A204.1 (cell line): ENCODE measurements at regions not wholly inside any gene's neighbourhood (a gene's known extent, or its start where the extent isn't known, plus 50 kb on each side); places are given as distances from the start of the nearest gene placed in this dataset.
"Not testable (repeated sequence)": the region's sequence is repeated elsewhere in the genome, so short reads cannot be mapped to it uniquely, and the experiment has no call there.

Experiments
- FAIRE-seq: peaks from 2 replicates; lab custom pipeline; 2012; peaks lifted over from hg19 to GRCh38; lab: Jason Lieb, UNC

DNA sequence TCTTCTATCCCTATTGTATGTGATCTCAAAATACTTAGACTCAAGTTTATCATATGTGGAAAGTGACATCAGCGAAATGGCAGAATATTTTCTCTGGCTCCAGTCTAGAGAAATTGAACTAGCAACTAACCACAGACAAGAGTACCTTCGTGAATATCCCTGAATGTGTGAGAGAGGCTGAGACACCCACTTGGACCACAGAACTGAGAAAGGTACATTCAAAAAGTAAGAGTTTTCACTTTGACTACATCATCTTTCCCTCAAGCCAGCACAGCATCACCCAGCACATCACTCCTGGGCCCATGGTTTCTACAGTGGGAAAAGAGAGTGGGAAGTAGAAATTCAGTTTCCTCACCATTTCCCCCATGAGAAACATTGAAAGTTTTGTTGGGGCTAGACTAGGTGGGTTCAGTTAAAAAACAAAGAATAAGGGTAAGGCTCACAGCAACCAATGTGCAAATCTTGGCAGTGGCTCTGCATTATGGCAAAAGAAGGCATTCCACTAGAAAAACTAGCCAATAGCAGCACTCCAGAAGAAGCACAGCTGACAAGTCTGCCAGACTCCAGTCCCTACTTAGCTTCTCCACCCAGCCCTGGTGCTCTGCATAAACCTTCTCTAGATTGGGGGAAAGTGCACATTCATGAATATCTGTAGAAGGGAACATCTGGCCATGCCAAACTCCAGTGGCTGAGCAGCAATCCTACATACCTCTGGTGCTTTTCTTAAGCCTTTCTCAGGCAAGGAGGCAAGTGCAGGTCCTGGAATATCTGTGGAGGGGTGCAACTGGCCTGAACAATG is 225.6 kb upstream of the VLDLR start:
- FAIRE-seq: no peak

DNA sequence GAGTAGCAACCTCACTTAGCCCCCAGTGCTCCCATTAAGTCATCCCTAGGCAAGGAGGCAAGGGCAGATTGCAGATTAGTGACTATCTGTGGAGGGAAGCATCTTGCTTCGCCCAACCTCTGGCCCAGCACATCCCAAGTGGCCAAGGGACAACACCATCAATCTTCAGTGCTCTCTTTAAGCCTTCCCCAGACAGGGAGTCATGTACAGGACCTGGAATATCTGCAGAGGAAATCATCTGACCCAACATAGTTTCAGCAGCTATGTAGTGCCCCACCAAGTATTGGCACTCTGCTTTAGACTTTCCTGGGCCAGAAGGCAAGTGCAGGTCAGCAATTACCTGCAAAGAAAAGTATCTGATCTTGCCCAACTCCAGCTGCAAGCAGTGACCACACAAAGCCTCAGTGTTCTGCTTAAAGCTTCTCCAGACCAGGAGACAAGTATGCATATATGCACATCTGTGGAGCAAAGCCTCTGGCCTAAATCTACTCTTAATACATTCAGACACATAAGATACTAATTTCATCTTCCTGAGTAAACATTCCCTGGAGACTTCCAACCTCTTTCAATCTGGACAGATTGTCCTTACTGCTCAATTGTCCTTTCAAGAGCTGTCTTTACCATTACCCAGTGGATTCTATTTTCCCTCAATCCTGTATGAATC is 224.8 kb upstream of the VLDLR start:
- no peak for FAIRE-seq

DNA sequence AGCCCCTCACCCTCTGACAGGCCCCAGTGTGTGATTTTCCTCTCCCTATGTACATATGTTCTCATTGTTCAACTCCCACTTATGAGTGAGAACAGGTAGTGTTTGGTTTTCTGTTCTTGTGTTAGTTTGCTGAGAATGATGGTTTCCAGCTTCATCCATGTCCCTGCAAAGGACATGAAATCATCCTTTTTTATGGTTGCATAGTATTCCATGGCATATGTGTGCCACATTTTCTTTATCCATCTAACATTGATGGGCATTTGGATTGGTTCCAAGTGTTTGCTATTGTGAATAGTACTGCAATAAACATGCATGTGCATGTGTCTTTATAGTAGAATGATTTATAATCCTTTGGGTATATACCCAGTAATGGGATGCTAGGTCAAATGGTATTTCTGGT is 223.7 kb upstream of the VLDLR start:
- FAIRE-seq: not testable (repeated sequence)

DNA sequence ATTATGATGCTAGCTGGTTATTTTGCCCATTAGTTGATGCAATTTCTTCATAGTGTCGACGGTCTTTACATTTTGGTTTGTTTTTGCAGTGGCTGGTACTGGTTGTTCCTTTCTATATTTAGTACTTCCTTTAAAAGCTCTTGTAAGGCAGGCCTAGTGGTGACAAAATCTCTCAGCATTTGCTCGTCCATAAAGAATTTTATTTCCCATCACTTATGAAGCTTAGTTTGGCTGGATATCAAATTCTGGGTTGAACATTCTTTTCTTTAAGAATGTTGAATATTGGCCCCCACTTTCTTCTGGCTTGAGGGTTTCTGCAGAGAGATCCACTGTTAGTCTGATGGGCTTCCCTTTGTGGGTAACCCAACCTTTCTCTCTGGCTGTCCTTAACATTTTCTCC is 219.8 kb upstream of the VLDLR start:
- FAIRE-seq: not testable (repeated sequence)

DNA sequence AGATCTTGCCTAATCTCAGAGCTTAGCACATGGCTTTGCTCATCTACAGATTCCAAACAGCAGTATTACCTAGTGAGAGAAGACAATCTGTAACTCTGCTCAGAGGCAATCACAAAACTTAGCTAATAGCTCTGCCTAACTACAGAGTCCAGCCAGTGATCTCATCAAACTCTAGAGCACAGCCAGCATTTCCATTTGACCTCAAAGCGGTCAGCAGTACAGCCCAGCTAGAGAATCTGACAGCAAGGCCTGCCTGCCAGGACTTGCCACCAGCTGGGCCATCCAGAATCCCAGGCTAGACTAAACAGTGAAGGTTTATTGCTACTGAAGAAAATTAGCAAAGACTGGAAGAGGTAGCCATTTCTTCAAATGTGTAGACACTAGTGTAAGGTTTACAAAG is 217.9 kb upstream of the VLDLR start:
- no peak for FAIRE-seq

- no peak for FAIRE-seq
These were observed 215.3 kb upstream of the VLDLR start for GRCh38 chr9:2406252-2406651.

GRCh38 chr9:2407450-2407849 is 214.1 kb upstream of the VLDLR start:
- FAIRE-seq: no peak

GRCh38 chr9:2411459-2412215 is 209.9 kb upstream of the VLDLR start:
- no peak for FAIRE-seq

GRCh38 chr9:2413160-2413805 is 208.3 kb upstream of the VLDLR start:
- FAIRE-seq: no peak

DNA sequence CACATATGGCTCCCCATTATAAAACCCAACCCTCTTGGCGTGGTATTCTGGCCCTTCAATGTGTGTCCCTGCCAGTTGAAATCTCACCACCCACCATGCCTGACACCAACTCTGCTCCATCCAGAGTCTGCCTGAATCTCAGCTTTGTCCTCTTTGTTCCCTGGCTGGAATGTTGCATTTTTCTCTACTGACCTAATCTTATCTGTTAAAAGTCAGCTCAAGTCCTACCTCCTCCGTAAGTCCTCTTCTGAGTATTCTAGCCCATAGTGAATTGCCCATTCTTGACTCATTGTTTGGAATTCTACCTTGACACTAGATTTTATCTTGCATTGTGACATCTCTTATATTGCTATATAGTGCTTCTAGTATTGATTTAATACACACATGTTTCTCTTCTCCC is 207.1 kb upstream of the VLDLR start:
- no peak for FAIRE-seq

DNA sequence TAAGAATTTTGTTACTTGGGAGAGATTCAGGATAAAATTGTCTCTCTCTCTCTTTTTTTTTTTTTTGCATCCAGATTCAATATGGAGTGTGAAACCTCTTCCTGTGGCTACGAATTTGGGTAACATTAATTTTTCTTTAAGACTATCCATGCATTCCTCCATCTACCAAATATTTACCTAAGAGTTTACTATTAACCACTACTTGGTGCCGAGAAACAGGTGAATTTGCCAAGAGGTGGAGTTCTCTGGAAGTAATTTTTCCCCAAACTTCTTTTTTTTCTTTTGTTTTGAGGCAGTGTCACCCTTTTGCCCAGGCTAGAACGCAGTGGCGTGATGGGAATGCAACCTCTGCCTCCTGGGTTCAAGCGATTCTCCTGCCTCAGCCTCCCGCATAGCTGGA is 206.3 kb upstream of the VLDLR start:
- FAIRE-seq: no peak

DNA sequence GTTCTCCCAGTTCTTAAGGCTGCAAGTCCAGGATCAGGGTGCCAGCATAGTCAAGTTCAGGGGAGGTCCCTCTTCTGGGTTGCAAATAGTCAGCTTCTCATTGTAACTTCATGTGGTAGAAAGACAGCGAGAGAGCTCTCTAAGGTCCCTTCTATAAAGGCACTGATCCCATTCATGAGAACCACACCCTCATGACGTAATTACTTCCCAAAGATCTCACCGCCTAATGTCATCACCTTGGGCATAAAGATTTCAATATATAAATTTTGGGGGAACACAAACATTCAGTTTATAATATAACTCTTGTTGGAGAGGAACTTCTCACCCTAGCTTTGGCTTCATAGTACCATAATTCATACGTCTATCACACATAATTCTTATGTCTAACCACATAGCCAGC is 203.9 kb upstream of the VLDLR start:
- no peak for FAIRE-seq

GRCh38 chr9:2418619-2419018 is 203.0 kb upstream of the VLDLR start:
- no peak for FAIRE-seq

DNA sequence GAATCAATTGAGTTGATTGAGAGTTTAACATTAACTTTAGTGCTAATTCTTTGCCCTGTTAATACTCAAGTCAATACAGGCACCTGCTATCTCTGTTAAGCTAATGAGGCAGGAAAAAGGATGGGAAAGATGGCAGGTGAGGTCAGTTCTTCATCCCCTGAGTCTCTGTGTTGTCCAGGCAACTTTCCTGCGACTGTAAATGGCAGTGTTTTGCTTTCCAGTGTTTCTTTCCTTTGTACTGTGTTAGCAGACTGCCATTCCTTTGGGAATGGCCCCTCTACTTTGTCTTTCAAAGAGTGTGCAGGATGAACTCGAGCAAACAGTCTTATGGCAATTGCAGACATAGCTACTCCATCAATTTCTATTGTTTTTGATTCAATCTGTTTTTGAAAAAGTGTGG is 202.2 kb upstream of the VLDLR start:
- FAIRE-seq: no peak

DNA sequence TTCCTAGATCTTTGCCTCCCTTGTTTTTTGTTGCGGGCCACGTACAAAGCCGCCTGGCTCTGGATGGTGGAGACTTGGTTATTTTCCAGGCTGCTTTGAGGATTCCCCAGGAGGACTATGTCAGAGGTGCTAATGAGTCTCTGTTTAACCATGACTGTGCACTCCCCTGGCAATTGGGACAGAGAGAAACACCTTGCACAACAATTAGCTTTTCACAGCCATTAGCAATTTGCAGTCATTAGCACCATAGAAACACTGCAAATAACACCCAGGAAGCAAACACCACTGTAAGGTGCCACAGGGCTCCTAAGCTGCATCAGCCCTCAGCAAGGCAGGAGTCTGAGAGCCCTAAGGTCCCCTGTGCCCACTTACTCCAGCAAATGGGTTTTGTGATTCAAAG is 201.0 kb upstream of the VLDLR start:
- FAIRE-seq: no peak

DNA sequence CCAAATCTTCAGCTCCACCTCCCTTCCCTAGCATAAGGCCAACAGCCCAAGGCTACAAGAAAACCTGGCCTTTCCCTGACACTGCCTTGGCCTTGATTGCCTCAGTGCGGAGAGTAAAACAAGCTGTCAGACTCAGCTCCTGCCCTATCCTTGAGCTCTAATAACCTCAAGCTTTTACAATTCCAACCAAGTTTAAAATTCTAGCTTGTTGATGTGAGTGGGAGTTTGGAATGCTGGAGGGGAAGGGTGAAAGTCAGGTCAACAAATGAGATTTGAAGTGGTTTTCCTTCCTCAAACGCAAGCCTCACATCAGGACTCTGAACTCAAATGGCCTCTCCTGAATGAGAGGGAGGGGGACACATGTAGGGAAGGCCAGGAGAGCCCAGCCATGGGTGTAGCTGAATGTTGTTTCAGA is 197.0 kb upstream of the VLDLR start:
- no peak for FAIRE-seq

DNA sequence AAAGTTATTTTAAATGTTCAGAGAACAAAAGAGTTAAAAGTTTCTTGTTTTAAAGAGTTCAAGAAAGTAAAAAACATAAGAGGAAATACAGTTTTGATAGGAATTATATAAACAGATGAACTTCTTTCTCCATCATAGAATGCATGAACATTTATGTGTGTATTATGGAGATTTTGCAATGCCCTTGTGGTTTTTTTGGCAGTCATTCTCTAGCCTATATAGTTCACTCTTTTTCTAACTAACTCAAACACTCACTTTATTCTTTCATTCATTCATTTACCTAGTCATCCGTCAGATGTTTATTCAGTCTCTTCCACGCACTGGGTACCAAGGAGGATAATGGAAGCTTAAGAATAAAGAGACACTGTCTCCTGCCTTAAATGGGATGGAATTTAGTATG is 195.9 kb upstream of the VLDLR start:
- FAIRE-seq: no peak

DNA sequence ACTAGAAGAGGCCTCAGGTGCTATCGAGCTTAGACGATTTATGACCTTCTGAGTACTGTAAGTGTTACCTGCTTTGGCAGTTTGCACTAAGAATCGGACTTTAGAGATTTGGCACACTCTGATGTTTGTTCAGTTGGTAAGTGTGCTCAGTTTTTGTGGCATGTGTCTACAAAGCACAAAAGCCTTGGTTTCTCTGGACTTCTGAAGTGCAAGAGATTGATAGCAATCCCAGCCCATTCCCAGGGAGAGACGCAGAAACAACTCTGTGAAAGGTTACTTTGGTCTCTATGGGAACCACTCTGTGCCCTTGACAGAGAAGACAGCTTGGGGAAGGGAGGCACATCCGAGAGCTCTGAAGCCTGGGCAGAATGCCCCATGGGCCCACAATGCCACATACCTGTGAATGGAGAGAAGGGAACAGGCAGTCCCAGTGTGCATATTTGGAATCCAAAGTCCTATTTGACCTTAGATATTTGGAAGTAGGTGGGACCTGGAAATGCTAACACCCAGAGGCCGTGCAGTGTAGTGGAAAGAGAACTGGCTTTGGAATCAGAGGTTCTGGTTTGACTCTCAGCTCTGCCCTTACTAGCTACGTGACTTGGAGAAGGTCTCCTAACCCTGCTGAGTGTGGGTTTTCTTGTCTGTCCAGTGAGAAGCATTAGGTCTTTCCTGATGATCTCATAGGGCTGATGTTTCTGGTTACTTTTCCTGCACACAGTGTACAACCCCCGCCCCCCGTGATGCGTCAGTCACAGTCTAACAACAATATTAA is 194.3 kb upstream of the VLDLR start:
- FAIRE-seq: no peak

DNA sequence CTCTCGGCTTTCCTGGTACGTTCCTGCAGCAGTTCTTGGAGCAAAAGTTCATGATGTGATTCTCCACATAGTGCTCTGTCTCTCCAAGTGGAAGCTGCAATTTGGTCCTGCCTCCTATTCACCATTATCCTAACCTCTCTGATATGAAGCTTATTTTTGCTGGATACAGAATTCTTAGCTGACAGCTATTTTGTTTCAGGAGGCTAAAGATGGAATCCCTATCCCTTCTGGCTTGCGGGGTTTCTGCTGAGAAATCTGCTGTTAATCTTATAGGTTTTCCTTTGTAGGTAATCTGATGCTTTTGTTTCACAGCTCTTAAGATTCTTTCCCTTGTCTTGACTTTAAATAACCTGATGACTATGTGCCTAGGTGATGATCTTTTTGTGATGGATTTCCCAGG is 181.6 kb upstream of the VLDLR start:
- no peak for FAIRE-seq

GRCh38 chr9:2443933-2444332 is 177.7 kb upstream of the VLDLR start:
- not testable (repeated sequence) for FAIRE-seq

- no peak for FAIRE-seq
These were observed 173.3 kb upstream of the VLDLR start for GRCh38 chr9:2448193-2448738.

- FAIRE-seq: no peak
These were observed 168.5 kb upstream of the VLDLR start for GRCh38 chr9:2453106-2453505.
